Fibroblast of the aortic adventitia (primary cell): ENCODE measurements at regions not wholly inside any gene's neighbourhood (a gene's known extent, or its start where the extent isn't known, plus 50 kb on each side); places are given as distances from the start of the nearest gene placed in this dataset.

Experiments
- DNase-seq: peaks from one replicate; pipeline ENCODE4 v3.0.0-alpha.2; 2010; ENCODE audit warnings: low read depth
- H3K4me3 ChIP-seq: 2 replicates; pipeline ENCODE4 v1.5.1; 2011; ENCODE audit warnings: low read depth, mild to moderate bottlenecking, control low read depth, low read length, moderate library complexity
- TF ChIP-seq, protein P1 (sequence below): IDR thresholded peaks from 2 replicates; pipeline ENCODE4 v1.5.1; 2011; ENCODE audit warnings: mild to moderate bottlenecking, low read length, control low read depth, inconsistent platforms; ENCODE audit not compliant: insufficient read depth

DNA sequence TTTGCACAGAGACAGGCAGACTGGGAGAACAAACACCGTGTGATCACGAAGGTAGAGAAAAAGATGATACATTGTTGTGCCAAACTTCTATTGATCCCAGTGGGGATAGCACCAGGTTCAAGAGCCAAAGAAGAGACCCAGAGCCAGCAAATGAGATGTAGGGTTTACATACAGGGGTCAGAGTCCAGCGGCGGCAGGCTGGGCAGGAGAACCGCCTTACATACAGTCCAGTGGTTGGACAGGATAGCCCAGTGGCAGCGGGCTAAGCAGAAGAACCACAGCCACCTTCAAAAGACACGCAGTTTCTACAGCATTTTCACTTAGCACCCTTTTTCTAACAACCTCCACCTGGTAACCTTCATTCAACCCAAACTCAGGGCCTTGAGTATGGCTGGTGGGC lies 932.8 kb downstream of the SLC4A3 start:
- H3K4me3 ChIP-seq, result no peak overlapping the region
- TF ChIP-seq, protein P1, sequence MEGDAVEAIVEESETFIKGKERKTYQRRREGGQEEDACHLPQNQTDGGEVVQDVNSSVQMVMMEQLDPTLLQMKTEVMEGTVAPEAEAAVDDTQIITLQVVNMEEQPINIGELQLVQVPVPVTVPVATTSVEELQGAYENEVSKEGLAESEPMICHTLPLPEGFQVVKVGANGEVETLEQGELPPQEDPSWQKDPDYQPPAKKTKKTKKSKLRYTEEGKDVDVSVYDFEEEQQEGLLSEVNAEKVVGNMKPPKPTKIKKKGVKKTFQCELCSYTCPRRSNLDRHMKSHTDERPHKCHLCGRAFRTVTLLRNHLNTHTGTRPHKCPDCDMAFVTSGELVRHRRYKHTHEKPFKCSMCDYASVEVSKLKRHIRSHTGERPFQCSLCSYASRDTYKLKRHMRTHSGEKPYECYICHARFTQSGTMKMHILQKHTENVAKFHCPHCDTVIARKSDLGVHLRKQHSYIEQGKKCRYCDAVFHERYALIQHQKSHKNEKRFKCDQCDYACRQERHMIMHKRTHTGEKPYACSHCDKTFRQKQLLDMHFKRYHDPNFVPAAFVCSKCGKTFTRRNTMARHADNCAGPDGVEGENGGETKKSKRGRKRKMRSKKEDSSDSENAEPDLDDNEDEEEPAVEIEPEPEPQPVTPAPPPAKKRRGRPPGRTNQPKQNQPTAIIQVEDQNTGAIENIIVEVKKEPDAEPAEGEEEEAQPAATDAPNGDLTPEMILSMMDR, result no peak
- no peak for DNase-seq

DNA sequence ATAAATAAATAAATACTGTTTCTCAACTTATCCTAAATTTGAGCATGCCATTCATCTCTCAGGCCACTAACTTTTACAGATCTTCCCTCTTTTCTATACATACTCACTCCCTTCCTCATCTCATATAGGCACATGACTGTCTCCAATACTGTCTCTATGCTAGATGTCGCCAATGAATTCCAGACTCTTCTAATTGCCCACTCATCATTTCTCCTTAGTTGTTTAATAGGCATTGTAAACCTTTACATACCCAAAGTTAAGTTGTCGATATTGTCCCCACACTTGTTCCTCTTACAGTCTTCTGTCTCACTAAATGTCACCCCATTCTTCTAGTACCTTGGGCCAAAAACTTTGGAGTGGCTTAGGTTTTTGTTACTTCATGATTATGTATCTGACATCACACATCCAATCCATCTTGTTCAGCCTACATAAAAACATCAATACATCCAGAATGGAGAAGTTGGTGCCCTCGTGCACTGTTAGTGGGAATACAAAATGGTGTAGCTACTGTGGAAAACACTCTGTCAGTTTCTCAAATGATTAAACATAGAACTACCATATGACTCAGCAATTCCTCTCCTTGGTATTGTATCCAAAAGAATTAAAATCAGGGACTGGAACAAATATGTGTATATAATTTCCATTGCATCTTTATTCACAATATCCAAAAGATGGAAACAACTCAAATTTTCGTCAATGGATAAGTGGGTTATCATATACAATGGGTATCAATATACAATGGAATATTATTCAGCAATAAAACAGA lies 935.1 kb downstream of the SLC4A3 start:
- DNase-seq, result no peak
- TF ChIP-seq, protein P1, result no peak
- no peak overlapping the region for H3K4me3 ChIP-seq

DNA sequence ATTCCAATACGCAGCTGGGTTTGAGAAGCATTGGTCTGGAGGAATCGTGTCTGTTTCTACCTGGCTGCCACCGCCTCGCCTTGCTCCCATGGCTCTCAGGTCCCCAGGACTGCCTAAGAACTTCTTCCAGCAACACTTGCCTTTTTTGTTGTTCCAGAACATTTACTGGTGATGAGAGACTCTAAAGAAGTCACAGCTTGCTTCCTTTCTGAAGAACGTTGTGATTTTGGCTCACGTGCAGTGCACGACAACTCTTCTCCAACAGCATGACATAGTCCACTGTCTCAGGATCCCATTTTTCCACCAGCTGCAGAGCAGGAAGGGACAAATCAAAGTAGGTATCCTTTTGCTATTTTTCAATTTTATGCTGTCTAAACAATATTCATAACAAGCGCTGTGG lies 940.9 kb downstream of the SLC4A3 start:
- no peak for DNase-seq
- H3K4me3 ChIP-seq, result no peak overlapping the region
- TF ChIP-seq, protein P1, result no peak

DNA sequence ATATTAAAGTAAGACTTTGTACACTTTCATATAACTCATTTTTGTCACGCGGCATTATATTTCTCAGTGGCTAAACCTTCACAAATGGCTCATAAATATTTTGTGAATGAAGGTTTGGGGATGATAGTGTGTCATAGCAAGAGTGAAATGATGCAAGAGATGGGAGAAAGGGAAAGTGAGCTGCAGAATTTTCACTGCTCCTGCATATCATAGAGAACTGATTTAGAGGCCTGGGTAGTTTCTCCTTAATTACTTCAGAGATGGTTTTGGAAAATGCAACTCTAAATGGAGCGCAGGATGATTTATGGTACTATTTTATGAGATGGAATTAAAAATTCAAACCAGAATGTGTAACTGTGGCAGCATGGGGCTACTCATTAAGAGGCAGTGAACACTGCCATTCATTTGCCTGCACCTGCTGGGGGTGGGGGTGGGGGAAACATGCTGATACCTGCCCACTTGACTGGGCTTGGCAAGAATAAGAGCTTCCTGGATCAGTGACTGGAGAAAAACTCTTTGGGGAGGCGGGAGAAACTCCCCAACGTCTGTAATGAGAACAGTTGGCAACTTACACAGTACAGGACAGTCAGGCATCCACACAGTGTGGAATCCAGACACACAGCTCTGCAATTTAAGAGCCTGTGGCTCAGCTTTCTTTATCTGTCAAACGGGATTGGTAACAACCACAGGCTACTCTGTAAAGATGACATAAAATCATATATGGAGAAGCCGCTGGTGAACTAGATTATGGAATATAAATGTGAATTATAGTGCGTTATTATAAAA lies 941.9 kb downstream of the SLC4A3 start:
- TF ChIP-seq, protein P1, result no peak
- DNase-seq, result no peak
- H3K4me3 ChIP-seq, result no peak overlapping the region

DNA sequence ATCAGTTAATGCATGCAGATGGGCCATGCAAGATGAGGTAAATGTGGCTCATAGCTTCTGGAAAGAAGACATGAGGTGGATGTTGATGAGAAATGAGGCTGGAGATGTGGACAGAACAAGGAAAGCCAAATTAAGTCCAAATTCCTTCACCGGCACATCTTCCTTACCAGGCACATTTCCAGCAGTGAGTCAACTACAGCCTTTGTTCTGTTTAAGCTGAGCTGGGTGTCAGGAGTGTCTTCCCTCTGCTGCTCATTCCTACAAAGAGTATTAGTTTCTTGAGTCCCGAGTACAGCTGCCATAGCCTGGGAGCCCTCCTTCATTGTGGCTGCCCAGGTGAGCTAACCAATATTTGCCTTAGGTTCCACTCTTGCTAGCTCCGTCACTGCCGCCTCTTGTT lies 945.0 kb downstream of the SLC4A3 start:
- TF ChIP-seq, protein P1, result no peak
- no peak overlapping the region for H3K4me3 ChIP-seq
- peak; percentile 43 for DNase-seq

DNA sequence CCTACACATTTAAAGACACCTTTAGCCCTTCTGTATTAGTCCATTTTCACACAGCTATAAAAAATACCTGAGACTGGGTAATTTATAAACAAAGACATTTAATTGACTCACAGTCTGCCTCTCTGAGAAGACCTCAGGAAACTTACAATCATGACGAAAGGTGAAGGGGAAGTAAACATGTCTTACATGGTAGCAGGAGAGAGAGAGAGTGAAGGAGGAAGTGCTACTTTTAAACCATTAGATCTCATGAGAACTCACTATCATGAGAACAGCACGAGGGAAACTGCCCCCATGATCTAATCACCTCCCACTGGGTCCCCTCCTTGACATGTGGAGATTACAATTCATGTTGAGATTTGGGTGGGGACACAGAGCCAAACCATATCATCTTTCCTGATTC lies 946.6 kb downstream of the SLC4A3 start:
- no peak for DNase-seq
- TF ChIP-seq, protein P1, result no peak
- H3K4me3 ChIP-seq, result no peak overlapping the region
